WTC11 (cell line): ENCODE measurements at regions not wholly inside any gene's neighbourhood (a gene's known extent, or its start where the extent isn't known, plus 50 kb on each side); places are given as distances from the start of the nearest gene placed in this dataset.

Experiments
- CBFB ChIP-seq: sonication (generic); formaldehyde crosslinking; IDR thresholded peaks from 2 replicates; pipeline ENCODE4 v1.8.1; 2022; ENCODE audit warnings: mild to moderate bottlenecking, low read depth, missing genetic modification reagents
- CTCF ChIP-seq: fragments of 200-600 bp; IDR thresholded peaks from 2 replicates; pipeline ENCODE4 v1.8.0; 2022; ENCODE audit warnings: antibody characterized with exemption
- IRF1 ChIP-seq: sonication (generic); formaldehyde crosslinking; IDR thresholded peaks from 2 replicates; pipeline ENCODE4 v1.8.0; 2023; ENCODE audit warnings: missing genetic modification reagents
- MLX ChIP-seq: sonication (generic); formaldehyde crosslinking; IDR thresholded peaks from 2 replicates; pipeline ENCODE4 v1.8.1; 2023; ENCODE audit warnings: mild to moderate bottlenecking, missing genetic modification reagents, moderate library complexity
- NR2C2 ChIP-seq: sonication (generic); formaldehyde crosslinking; IDR thresholded peaks from 2 replicates; pipeline ENCODE4 v1.8.0; 2022; ENCODE audit warnings: mild to moderate bottlenecking, missing genetic modification reagents
- SMAD3 ChIP-seq: sonication (generic); formaldehyde crosslinking; IDR thresholded peaks from 2 replicates; pipeline ENCODE4 v1.8.0; 2022; ENCODE audit warnings: missing genetic modification reagents, mild to moderate bottlenecking, borderline replicate concordance
- ZNF232 ChIP-seq: sonication (generic); formaldehyde crosslinking; IDR thresholded peaks from 2 replicates; pipeline ENCODE4 v1.8.0; 2022; ENCODE audit warnings: mild to moderate bottlenecking, missing genetic modification reagents

GRCh38 chr5:176157656-176158055, 80.6 kb upstream of the SIMC1 start:
- TF ChIP-seq CTCF (no peak), ZNF232 (no peak), CBFB (CRISPR knock-in tag) (no peak), SMAD3 (no peak), MLX (CRISPR knock-in tag) (no peak), IRF1 (CRISPR knock-in tag) (no peak), NR2C2 (CRISPR knock-in tag) (no peak)
